OCI-LY7 (cell line): ENCODE measurements at regions not wholly inside any gene's neighbourhood (a gene's known extent, or its start where the extent isn't known, plus 50 kb on each side); places are given as distances from the start of the nearest gene placed in this dataset.

Experiments used
- BruUV-seq: library from RNA; stranded (reverse); fragments of 400-500 nt; replicated peaks from 2 replicates; lab custom pipeline; 2021; lab: Mats Ljungman, UMichigan
- CTCF ChIA-PET: fragments of 300-600 bp; sonication (Branson Sonifier 250); formaldehyde crosslinking; loops from one replicate; lab custom pipeline; 2022; ENCODE audit warnings: antibody characterized with exemption; ENCODE audit not compliant: unreplicated experiment; lab: Charles Lee
- POLR2A ChIA-PET: fragments of 300-600 bp; sonication (Branson Sonifier 250); formaldehyde crosslinking; loops from one replicate; lab custom pipeline; 2022; ENCODE audit warnings: antibody characterized with exemption; lab: Charles Lee
- DNase-seq: peaks from one replicate; pipeline ENCODE4 v3.0.0-alpha.2; 2015; ENCODE audit warnings: low spot score
- H2AFZ ChIP-seq: fragments of 200-600 bp; sonication (generic), shearing (Covaris generic); 2 replicates; pipeline ENCODE4 v1.6.1; 2014; ENCODE audit warnings: mild to moderate bottlenecking, antibody characterized with exemption, low read length, moderate library complexity
- H3K27ac ChIP-seq: fragments of 200-600 bp; sonication (generic); 2 replicates; pipeline ENCODE4 v1.5.1; 2014; ENCODE audit warnings: mixed run types, low read depth, mild to moderate bottlenecking, moderate library complexity, low read length, inconsistent platforms; ENCODE audit not compliant: poor library complexity, severe bottlenecking
- H3K36me3 ChIP-seq: fragments of 200-600 bp; sonication (generic); 2 replicates; pipeline ENCODE4 v1.6.1; 2014; ENCODE audit warnings: mild to moderate bottlenecking, antibody characterized with exemption, low read length, moderate library complexity, mixed read lengths; ENCODE audit not compliant: insufficient read depth
- H3K4me1 ChIP-seq: fragments of 200-600 bp; sonication (generic); 2 replicates; pipeline ENCODE4 v1.5.1; 2014; ENCODE audit warnings: mild to moderate bottlenecking, low read length; ENCODE audit not compliant: insufficient read depth, poor library complexity, severe bottlenecking
- H3K4me2 ChIP-seq: fragments of 200-600 bp; sonication (generic); 2 replicates; pipeline ENCODE4 v1.6.1; 2014; ENCODE audit warnings: mild to moderate bottlenecking, low read length
- H3K4me3 ChIP-seq: fragments of 200-600 bp; sonication (generic); 2 replicates; pipeline ENCODE4 v1.5.1; 2014; ENCODE audit warnings: mild to moderate bottlenecking, low read depth, low read length; ENCODE audit not compliant: poor library complexity, severe bottlenecking
- H3K79me2 ChIP-seq: fragments of 200-600 bp; sonication (generic); 2 replicates; pipeline ENCODE4 v1.6.1; 2016; ENCODE audit warnings: low read depth, mild to moderate bottlenecking, low read length, moderate library complexity, mixed read lengths; ENCODE audit not compliant: insufficient read depth
- H3K9me2 ChIP-seq: fragments of 200-600 bp; sonication (generic); 2 replicates; pipeline ENCODE4 v1.6.1; 2016; ENCODE audit warnings: mild to moderate bottlenecking, low read length, mixed read lengths; ENCODE audit not compliant: insufficient read depth
- H3K9me3 ChIP-seq: fragments of 200-600 bp; sonication (generic); 2 replicates; pipeline ENCODE4 v1.6.1; 2014; ENCODE audit warnings: mild to moderate bottlenecking, mixed run types, low read length, mixed read lengths
- H4K20me1 ChIP-seq: fragments of 200-600 bp; sonication (generic); 2 replicates; pipeline ENCODE4 v1.6.1; 2014; ENCODE audit warnings: mild to moderate bottlenecking, antibody characterized with exemption, low read length, moderate library complexity, mixed read lengths; ENCODE audit not compliant: insufficient read depth
- CTCF ChIP-seq: fragments of 200-600 bp; sonication (generic); conservative IDR thresholded peaks from 2 replicates; pipeline ENCODE4 v1.5.1; 2014; ENCODE audit warnings: mild to moderate bottlenecking, antibody characterized with exemption, low read length, moderate library complexity, mixed read lengths
- EZH2phosphoT487 ChIP-seq: fragments of 200-600 bp; sonication (generic); IDR thresholded peaks from 2 replicates; pipeline ENCODE4 v1.6.1; 2018; ENCODE audit warnings: low read depth, borderline replicate concordance, mild to moderate bottlenecking, mixed run types, antibody characterized with exemption, low read length, moderate library complexity, mixed read lengths
- intact Hi-C: fragments of 100-400 bp; cut with micrococcal nuclease; formaldehyde crosslinking; loops from one replicate; pipeline ENCODE4 v1.10.0; 2022; ENCODE audit not compliant: unreplicated experiment

- no peaks in the 10 kb centered on the region for H3K79me2 ChIP-seq
- no peak overlapping the region for H3K27ac ChIP-seq
- H3K4me3 ChIP-seq, result no peak overlapping the region
- no TSS peak for BruUV-seq
- H4K20me1 ChIP-seq, result no peaks in the 10 kb centered on the region
- CTCF ChIA-PET, result no interaction called here
- no peak for DNase-seq
- intact Hi-C loops, result no loop called here
- POLR2A ChIA-PET, result no interaction called here
- H2AFZ ChIP-seq, result no peak overlapping the region
- no peaks in the 10 kb centered on the region for H3K9me3 ChIP-seq
- H3K4me2 ChIP-seq, result no peak overlapping the region
- no peaks in the 10 kb centered on the region for H3K9me2 ChIP-seq
- TF ChIP-seq CTCF, result no peak
- TF ChIP-seq EZH2phosphoT487, result no peak
- no peaks in the 10 kb centered on the region for H3K4me1 ChIP-seq
- no peaks in the 10 kb centered on the region for H3K36me3 ChIP-seq
These were observed 2192.6 kb upstream of the AGA start for GRCh38 chr4:179634862-179635261.

DNA sequence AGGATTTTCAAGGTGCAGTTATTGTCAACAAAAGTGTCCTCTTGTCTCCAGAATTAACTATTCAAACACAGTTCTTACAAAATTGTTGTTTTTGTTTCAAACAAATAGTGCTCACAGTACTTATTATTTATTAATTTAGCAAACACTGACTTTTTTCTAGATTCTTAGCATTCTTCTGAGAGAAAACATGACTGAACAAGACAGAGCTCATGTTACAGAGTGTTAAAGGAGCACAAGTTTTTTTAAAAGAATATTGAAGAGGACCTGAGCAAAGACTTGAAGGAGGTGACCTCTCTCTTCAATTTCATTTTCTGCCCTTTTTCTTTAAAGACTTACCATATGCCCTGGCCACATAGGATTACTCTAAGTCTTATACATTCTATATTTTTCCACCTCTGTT, 2220.3 kb upstream of the AGA start:
- H3K79me2 ChIP-seq, result no peaks in the 10 kb centered on the region
- no peaks in the 10 kb centered on the region for H3K4me1 ChIP-seq
- H3K4me2 ChIP-seq, result no peak overlapping the region
- H3K27ac ChIP-seq, result no peak overlapping the region
- no TSS peak for BruUV-seq
- H4K20me1 ChIP-seq, result no peaks in the 10 kb centered on the region
- no peak overlapping the region for H3K4me3 ChIP-seq
- H2AFZ ChIP-seq, result no peak overlapping the region
- H3K9me2 ChIP-seq, result no peaks in the 10 kb centered on the region
- POLR2A ChIA-PET, result interaction anchor here (0.6 kb wide), 1 partner anchor 443 kb away, joined by 3 read pairs; no protein-coding TSS in a partner anchor
- TF ChIP-seq CTCF (no peak), EZH2phosphoT487 (no peak)
- DNase-seq, result no peak
- CTCF ChIA-PET, result no interaction called here
- H3K36me3 ChIP-seq, result no peaks in the 10 kb centered on the region
- intact Hi-C loops, result no loop called here
- H3K9me3 ChIP-seq, result no peaks in the 10 kb centered on the region

DNA sequence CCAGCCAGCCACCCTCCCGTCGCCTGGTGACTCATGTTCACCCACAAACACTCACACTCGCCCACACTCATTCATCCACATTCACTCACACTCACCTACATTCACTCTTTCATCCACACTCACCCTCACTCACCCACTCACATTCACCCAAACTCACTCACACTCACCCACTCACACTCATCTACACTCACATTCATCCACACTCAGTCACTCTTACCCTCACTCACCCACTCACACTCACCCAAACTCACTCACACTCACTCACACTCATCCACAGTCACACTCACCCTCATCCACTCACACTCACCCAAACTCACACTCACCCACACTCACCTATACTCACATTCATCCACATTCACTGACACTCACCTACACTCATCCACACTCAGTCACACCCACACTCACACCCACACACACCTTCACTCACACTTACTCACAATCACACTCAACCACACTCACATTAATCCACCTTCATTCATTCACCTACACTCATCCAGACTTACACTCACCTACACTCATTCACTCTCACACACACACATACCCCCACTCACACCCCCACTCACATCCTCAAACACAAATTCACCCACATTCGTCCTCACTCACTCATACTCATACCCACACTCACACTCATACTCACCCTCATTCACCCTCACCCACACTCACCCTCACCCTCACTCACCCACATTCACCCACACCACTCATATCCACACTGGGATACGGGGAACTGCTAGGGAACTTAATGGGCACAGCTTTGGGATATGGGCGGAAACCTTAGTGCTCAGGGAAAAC, 2221.6 kb upstream of the AGA start:
- CTCF ChIA-PET, result no interaction called here
- no TSS peak for BruUV-seq
- TF ChIP-seq EZH2phosphoT487 (no peak), CTCF (no peak)
- POLR2A ChIA-PET, result no interaction called here
- Histone ChIP-seq H4K20me1 (no peaks in the 10 kb centered on the region), H3K9me3 (no peaks in the 10 kb centered on the region), H3K4me2 (no peak overlapping the region), H3K36me3 (no peaks in the 10 kb centered on the region), H3K4me3 (no peak overlapping the region), H3K4me1 (no peaks in the 10 kb centered on the region), H3K27ac (no peak overlapping the region), H2AFZ (no peak overlapping the region), H3K79me2 (no peaks in the 10 kb centered on the region), H3K9me2 (no peaks in the 10 kb centered on the region)
- no peak for DNase-seq
- intact Hi-C loops, result no loop called here
